Activated effector memory CD4-positive, alpha-beta T cell treated with Interleukin-2 at 50 U/mL for 16 hours (primary cell): ENCODE measurements at regions not wholly inside any gene's neighbourhood (a gene's known extent, or its start where the extent isn't known, plus 50 kb on each side); places are given as distances from the start of the nearest gene placed in this dataset.

Experiments used
- DNase-seq: peaks from one replicate; pipeline ENCODE4 v3.0.0-alpha.2; 2020

GRCh38 chr10:4372601-4373000 lies 453.4 kb upstream of the AKR1E2 start:
- no peak for DNase-seq

GRCh38 chr10:4371691-4372295 lies 454.2 kb upstream of the AKR1E2 start:
- DNase-seq = no peak

GRCh38 chr10:4370376-4370775 lies 455.6 kb upstream of the AKR1E2 start:
- no peak for DNase-seq

GRCh38 chr10:4361581-4361980 lies 464.4 kb upstream of the AKR1E2 start:
- DNase-seq = no peak

- DNase-seq = no peak
These were observed 467.0 kb upstream of the AKR1E2 start for GRCh38 chr10:4359003-4359402.

- DNase-seq = no peak
These were observed 468.1 kb upstream of the AKR1E2 start for GRCh38 chr10:4357911-4358310.

- no peak for DNase-seq
These were observed 470.7 kb upstream of the AKR1E2 start for GRCh38 chr10:4355350-4355749.

- DNase-seq = no peak
These were observed 471.6 kb upstream of the AKR1E2 start for GRCh38 chr10:4354382-4354812.

- no peak for DNase-seq
These were observed 472.0 kb upstream of the AKR1E2 start for GRCh38 chr10:4353964-4354363.

GRCh38 chr10:4353059-4353655 lies 472.9 kb upstream of the AKR1E2 start:
- no peak for DNase-seq

- no peak for DNase-seq
These were observed 473.5 kb upstream of the AKR1E2 start for GRCh38 chr10:4352414-4352961.

- DNase-seq = no peak
These were observed 474.1 kb upstream of the AKR1E2 start for GRCh38 chr10:4351723-4352413.

- no peak for DNase-seq
These were observed 478.6 kb upstream of the AKR1E2 start for GRCh38 chr10:4347397-4347796.

GRCh38 chr10:4345877-4346646 lies 479.9 kb upstream of the AKR1E2 start:
- DNase-seq = no peak

GRCh38 chr10:4344492-4344994 lies 481.5 kb upstream of the AKR1E2 start:
- no peak for DNase-seq

GRCh38 chr10:4343873-4344272 lies 482.1 kb upstream of the AKR1E2 start:
- DNase-seq = no peak

GRCh38 chr10:4343091-4343490 lies 482.9 kb upstream of the AKR1E2 start:
- no peak for DNase-seq

- no peak for DNase-seq
These were observed 487.2 kb upstream of the AKR1E2 start for GRCh38 chr10:4338768-4339167.

GRCh38 chr10:4337563-4337962 lies 488.4 kb upstream of the AKR1E2 start:
- DNase-seq = no peak

GRCh38 chr10:4334871-4335270 lies 491.1 kb upstream of the AKR1E2 start:
- no peak for DNase-seq

- DNase-seq = no peak
These were observed 492.0 kb upstream of the AKR1E2 start for GRCh38 chr10:4334015-4334414.

GRCh38 chr10:4333459-4333894 lies 492.5 kb upstream of the AKR1E2 start:
- DNase-seq = no peak
